HEK293 (cell line): ENCODE measurements at regions not wholly inside any gene's neighbourhood (a gene's known extent, or its start where the extent isn't known, plus 50 kb on each side); places are given as distances from the start of the nearest gene placed in this dataset.

Source experiments
- CTCF ChIP-seq: fragments of 450-650 bp; formaldehyde crosslinking; IDR thresholded peaks from 2 replicates; pipeline ENCODE4 v1.5.1; 2016; ENCODE audit warnings: missing biosample characterization, missing genetic modification characterization
- ZBTB21 ChIP-seq: fragments of 450-650 bp; formaldehyde crosslinking; IDR thresholded peaks from 2 replicates; pipeline ENCODE4 v1.5.1; 2017; ENCODE audit warnings: missing biosample characterization, missing genetic modification characterization
- ZBTB44 ChIP-seq: fragments of 450-650 bp; IDR thresholded peaks from 2 replicates; pipeline ENCODE4 v1.5.1; 2018; ENCODE audit warnings: missing biosample characterization, mild to moderate bottlenecking, missing genetic modification characterization
- ZNF114 ChIP-seq: fragments of 450-650 bp; formaldehyde crosslinking; IDR thresholded peaks from 2 replicates; pipeline ENCODE4 v1.5.0; 2017; ENCODE audit warnings: missing biosample characterization, missing genetic modification characterization
- ZNF140 ChIP-seq: fragments of 450-650 bp; formaldehyde crosslinking; IDR thresholded peaks from 2 replicates; pipeline ENCODE4 v1.5.1; 2016; ENCODE audit warnings: missing biosample characterization, missing genetic modification characterization
- ZNF202 ChIP-seq: fragments of 450-650 bp; formaldehyde crosslinking; IDR thresholded peaks from 2 replicates; pipeline ENCODE4 v1.5.1; 2016; ENCODE audit warnings: missing biosample characterization, missing genetic modification characterization, borderline replicate concordance
- ZNF211 ChIP-seq: fragments of 450-650 bp; formaldehyde crosslinking; IDR thresholded peaks from 2 replicates; pipeline ENCODE4 v1.5.1; 2016; ENCODE audit warnings: low read depth, missing biosample characterization, missing genetic modification characterization
- ZNF274 ChIP-seq, 2 experiments: fragments of 200-500 bp in 1 of 2; fragments of 450-650 bp in 1 of 2; sonication (Bioruptor generic) in 1 of 2; formaldehyde crosslinking in 1 of 2; IDR thresholded peaks; 2 replicates each; pipeline versions ENCODE4 v1.5.1 to v1.6.1; 2014 to 2016; ENCODE audit warnings: borderline replicate concordance in 1 of 2, inconsistent platforms in 1 of 2, low read length in 1 of 2, missing biosample characterization in 1 of 2, missing genetic modification characterization in 1 of 2
- ZNF561 ChIP-seq: fragments of 450-650 bp; IDR thresholded peaks from 2 replicates; pipeline ENCODE4 v1.5.1; 2018; ENCODE audit warnings: missing biosample characterization, missing genetic modification characterization, borderline replicate concordance
- ZSCAN23 ChIP-seq: fragments of 450-650 bp; formaldehyde crosslinking; IDR thresholded peaks from 2 replicates; pipeline ENCODE4 v1.5.1; 2016; ENCODE audit warnings: missing biosample characterization, missing genetic modification characterization

- no peak for TF ChIP-seq CTCF (tag by site-specific recombination)
- no peak for TF ChIP-seq ZSCAN23
- TF ChIP-seq ZNF211 (tag by site-specific recombination): no peak
- TF ChIP-seq ZBTB44 (tag by site-specific recombination): no peak
- TF ChIP-seq ZBTB21 (tag by site-specific recombination): no peak
- TF ChIP-seq ZNF114 (tag by site-specific recombination): no peak
- no peak for TF ChIP-seq ZNF561 (tag by site-specific recombination)
- TF ChIP-seq ZNF202 (tag by site-specific recombination): no peak
- no peak for TF ChIP-seq ZNF274 (IDR thresholded peaks at IDR 0.05; ENCODE audit: low read length)
- TF ChIP-seq ZNF274 (tag by site-specific recombination; IDR thresholded peaks at IDR 0.05; ENCODE audit: borderline replicate concordance): no peak
- TF ChIP-seq ZNF140 (tag by site-specific recombination): no peak
Observed at GRCh38 chr1:14071581-14071980, 371.6 kb downstream of the PRDM2 start.
